ENCODE measurements at regions not wholly inside any gene's neighbourhood (a gene's known extent, or its start where the extent isn't known, plus 50 kb on each side); places are given as distances from the start of the nearest gene placed in this dataset.

GRCh38 chr2:118209727-118210126, 121.5 kb downstream of the INSIG2 start:
- no peaks in the 10 kb centered on the region for H3K9me3 ChIP-seq (ENCODE audit: low read depth)
- no peaks in the 10 kb centered on the region for H3K27me3 ChIP-seq
- H3K4me3 ChIP-seq = no peak overlapping the region
- no peak overlapping the region for H3K27ac ChIP-seq
- no peaks in the 10 kb centered on the region for H3K36me3 ChIP-seq
- no peak for DNase-seq (ENCODE audit: low read depth in 1 of 2, low spot score in 1 of 2)
- no peaks in the 10 kb centered on the region for H3K4me1 ChIP-seq (ENCODE audit: low read depth)
- TF ChIP-seq, protein P1, sequence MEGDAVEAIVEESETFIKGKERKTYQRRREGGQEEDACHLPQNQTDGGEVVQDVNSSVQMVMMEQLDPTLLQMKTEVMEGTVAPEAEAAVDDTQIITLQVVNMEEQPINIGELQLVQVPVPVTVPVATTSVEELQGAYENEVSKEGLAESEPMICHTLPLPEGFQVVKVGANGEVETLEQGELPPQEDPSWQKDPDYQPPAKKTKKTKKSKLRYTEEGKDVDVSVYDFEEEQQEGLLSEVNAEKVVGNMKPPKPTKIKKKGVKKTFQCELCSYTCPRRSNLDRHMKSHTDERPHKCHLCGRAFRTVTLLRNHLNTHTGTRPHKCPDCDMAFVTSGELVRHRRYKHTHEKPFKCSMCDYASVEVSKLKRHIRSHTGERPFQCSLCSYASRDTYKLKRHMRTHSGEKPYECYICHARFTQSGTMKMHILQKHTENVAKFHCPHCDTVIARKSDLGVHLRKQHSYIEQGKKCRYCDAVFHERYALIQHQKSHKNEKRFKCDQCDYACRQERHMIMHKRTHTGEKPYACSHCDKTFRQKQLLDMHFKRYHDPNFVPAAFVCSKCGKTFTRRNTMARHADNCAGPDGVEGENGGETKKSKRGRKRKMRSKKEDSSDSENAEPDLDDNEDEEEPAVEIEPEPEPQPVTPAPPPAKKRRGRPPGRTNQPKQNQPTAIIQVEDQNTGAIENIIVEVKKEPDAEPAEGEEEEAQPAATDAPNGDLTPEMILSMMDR (IDR thresholded peaks at IDR 0.05; ENCODE audit: low read depth, low read length) = no peak

- Histone ChIP-seq H3K36me3 (no peaks in the 10 kb centered on the region), H3K27ac (no peak overlapping the region), H3K27me3 (no peaks in the 10 kb centered on the region), H3K9me3 (ENCODE audit: low read depth) (no peaks in the 10 kb centered on the region), H3K4me3 (no peak overlapping the region), H3K4me1 (ENCODE audit: low read depth) (no peaks in the 10 kb centered on the region)
- DNase-seq (ENCODE audit: low read depth in 1 of 2, low spot score in 1 of 2) = no peak
- TF ChIP-seq, protein P1 (IDR thresholded peaks at IDR 0.05; ENCODE audit: low read depth, low read length) = no peak
Measured at GRCh38 chr2:118207889-118208288, 119.6 kb downstream of the INSIG2 start.

GRCh38 chr2:118202707-118203303, 114.5 kb downstream of the INSIG2 start:
- Histone ChIP-seq H3K27ac (no peak overlapping the region), H3K9me3 (ENCODE audit: low read depth) (no peaks in the 10 kb centered on the region), H3K36me3 (no peaks in the 10 kb centered on the region), H3K4me3 (no peak overlapping the region), H3K27me3 (no peaks in the 10 kb centered on the region), H3K4me1 (ENCODE audit: low read depth) (no peaks in the 10 kb centered on the region)
- DNase-seq (ENCODE audit: low read depth in 1 of 2, low spot score in 1 of 2) = peak; percentile 65 to 78
- TF ChIP-seq, protein P1 (IDR thresholded peaks at IDR 0.05; ENCODE audit: low read depth, low read length) = peak; percentile 88

DNA sequence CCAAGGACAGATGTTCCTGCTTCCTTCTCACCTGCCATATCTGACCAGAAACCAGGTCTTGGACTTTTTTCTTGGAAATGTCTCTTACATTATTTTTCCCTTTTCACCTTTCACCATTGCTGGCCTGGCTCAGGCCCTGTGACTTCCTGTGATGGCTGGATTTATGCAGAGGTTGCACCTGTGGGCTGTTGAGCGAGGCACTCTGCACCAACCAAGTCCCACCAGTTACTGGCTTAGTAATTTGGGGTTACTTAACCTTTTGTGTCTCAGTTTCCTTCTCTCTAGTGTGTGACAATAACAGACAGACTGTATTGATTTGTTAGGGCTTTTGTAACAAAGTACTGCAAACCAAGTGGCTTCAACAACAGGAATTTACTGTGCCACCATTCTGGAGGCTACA, 110.0 kb downstream of the INSIG2 start:
- Histone ChIP-seq H3K4me3 (no peak overlapping the region), H3K4me1 (ENCODE audit: low read depth) (no peaks in the 10 kb centered on the region), H3K36me3 (no peaks in the 10 kb centered on the region), H3K27ac (no peak overlapping the region), H3K27me3 (no peaks in the 10 kb centered on the region), H3K9me3 (ENCODE audit: low read depth) (no peaks in the 10 kb centered on the region)
- TF ChIP-seq, protein P1 (IDR thresholded peaks at IDR 0.05; ENCODE audit: low read depth, low read length) = no peak
- DNase-seq (ENCODE audit: low read depth in 1 of 2, low spot score in 1 of 2) = no peak

DNA sequence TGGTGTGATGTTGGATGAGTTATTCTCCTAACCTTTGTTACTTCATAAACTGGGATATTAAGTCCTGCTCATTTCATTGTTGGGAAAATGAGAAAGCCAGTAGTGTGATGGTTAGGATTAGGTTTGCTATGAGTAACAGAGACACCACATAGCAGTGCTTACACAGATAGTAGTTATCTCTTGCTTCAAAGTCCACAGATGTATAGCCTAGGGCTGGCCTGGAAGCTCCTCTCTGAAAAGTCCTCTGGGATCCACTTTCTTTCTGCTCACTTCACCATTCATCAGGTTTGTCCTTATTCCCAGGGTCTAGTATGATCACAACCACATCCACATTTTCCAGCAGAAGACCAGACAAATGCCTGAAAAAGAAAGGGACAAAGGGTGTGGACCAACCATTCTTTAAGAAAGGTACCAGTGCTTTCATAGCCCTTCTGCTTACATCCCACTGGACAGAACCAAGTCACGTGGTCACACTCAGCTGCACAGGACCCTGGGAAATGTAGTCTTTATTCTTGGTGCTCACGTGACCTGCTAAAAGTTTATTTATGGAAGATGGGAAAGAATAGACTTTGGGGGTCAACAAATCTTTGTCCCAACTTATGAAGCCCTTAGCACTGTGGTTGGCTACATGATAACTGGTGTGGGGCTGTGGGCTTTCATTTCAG, 108.9 kb downstream of the INSIG2 start:
- Histone ChIP-seq H3K4me3 (no peak overlapping the region), H3K27ac (no peak overlapping the region), H3K36me3 (no peaks in the 10 kb centered on the region), H3K27me3 (no peaks in the 10 kb centered on the region), H3K9me3 (ENCODE audit: low read depth) (no peaks in the 10 kb centered on the region), H3K4me1 (ENCODE audit: low read depth) (no peaks in the 10 kb centered on the region)
- TF ChIP-seq, protein P1 (IDR thresholded peaks at IDR 0.05; ENCODE audit: low read depth, low read length) = no peak
- DNase-seq (ENCODE audit: low read depth in 1 of 2, low spot score in 1 of 2) = peak in 1 of 2 donors; percentile 11
